ENCODE measurements at regions not wholly inside any gene's neighbourhood (a gene's known extent, or its start where the extent isn't known, plus 50 kb on each side); places are given as distances from the start of the nearest gene placed in this dataset.
"Not testable (repeated sequence)": the region's sequence is repeated elsewhere in the genome, so short reads cannot be mapped to it uniquely, and the experiment has no call there.

GRCh38 chr9:65406625-65407024 is 121.6 kb upstream of the FOXD4L5 start:
- H3K27ac ChIP-seq (ENCODE audit: low read depth in 2 of 2, low read length in 2 of 2); H3K4me1 ChIP-seq (ENCODE audit: control insufficient read depth in 2 of 2, insufficient read depth in 2 of 2, low read length in 2 of 2); H3K9me3 ChIP-seq (ENCODE audit: control insufficient read depth in 2 of 2, low read length in 2 of 2): not testable (repeated sequence)

GRCh38 chr9:65405766-65406165 is 120.8 kb upstream of the FOXD4L5 start:
- H3K36me3 ChIP-seq (ENCODE audit: control insufficient read depth in 2 of 2, insufficient read depth in 2 of 2, low read length in 2 of 2); H3K27ac ChIP-seq (ENCODE audit: low read depth in 2 of 2, low read length in 2 of 2); H3K9ac ChIP-seq (ENCODE audit: low read depth in 1 of 2, low read length in 2 of 2); H3K4me3 ChIP-seq (ENCODE audit: low read length in 2 of 2); H3K9me3 ChIP-seq (ENCODE audit: control insufficient read depth in 2 of 2, low read length in 2 of 2); H3K27me3 ChIP-seq (ENCODE audit: control insufficient read depth in 2 of 2, insufficient read depth in 2 of 2, low read length in 2 of 2); H3K4me1 ChIP-seq (ENCODE audit: control insufficient read depth in 2 of 2, insufficient read depth in 2 of 2, low read length in 2 of 2): not testable (repeated sequence)

More at GRCh38 chr9:65406625-65407024, 121.6 kb upstream of the FOXD4L5 start:
- not testable (repeated sequence) for H3K27me3 ChIP-seq (ENCODE audit: control insufficient read depth in 2 of 2, insufficient read depth in 2 of 2, low read length in 2 of 2); H3K4me3 ChIP-seq (ENCODE audit: low read length in 2 of 2); H3K9ac ChIP-seq (ENCODE audit: low read depth in 1 of 2, low read length in 2 of 2); H3K36me3 ChIP-seq (ENCODE audit: control insufficient read depth in 2 of 2, insufficient read depth in 2 of 2, low read length in 2 of 2)

GRCh38 chr9:65405253-65405652 is 120.2 kb upstream of the FOXD4L5 start:
- Histone ChIP-seq H3K9me3 (ENCODE audit: control insufficient read depth in 2 of 2, low read length in 2 of 2) (no peaks in the 10 kb centered on the region), H3K27ac (ENCODE audit: low read depth in 2 of 2, low read length in 2 of 2) (no peak overlapping the region), H3K9ac (ENCODE audit: low read depth in 1 of 2, low read length in 2 of 2) (no peak overlapping the region), H3K27me3 (ENCODE audit: control insufficient read depth in 2 of 2, insufficient read depth in 2 of 2, low read length in 2 of 2) (no peaks in the 10 kb centered on the region), H3K4me1 (ENCODE audit: control insufficient read depth in 2 of 2, insufficient read depth in 2 of 2, low read length in 2 of 2) (no peaks in the 10 kb centered on the region), H3K36me3 (ENCODE audit: control insufficient read depth in 2 of 2, insufficient read depth in 2 of 2, low read length in 2 of 2) (no peaks in the 10 kb centered on the region), H3K4me3 (ENCODE audit: low read length in 2 of 2) (no peak overlapping the region)

- Histone ChIP-seq H3K9ac (ENCODE audit: low read depth in 1 of 2, low read length in 2 of 2) (no peak overlapping the region), H3K27ac (ENCODE audit: low read depth in 2 of 2, low read length in 2 of 2) (no peak overlapping the region), H3K4me3 (ENCODE audit: low read length in 2 of 2) (no peak overlapping the region), H3K27me3 (ENCODE audit: control insufficient read depth in 2 of 2, insufficient read depth in 2 of 2, low read length in 2 of 2) (no peaks in the 10 kb centered on the region), H3K36me3 (ENCODE audit: control insufficient read depth in 2 of 2, insufficient read depth in 2 of 2, low read length in 2 of 2) (no peaks in the 10 kb centered on the region), H3K4me1 (ENCODE audit: control insufficient read depth in 2 of 2, insufficient read depth in 2 of 2, low read length in 2 of 2) (no peaks in the 10 kb centered on the region), H3K9me3 (ENCODE audit: control insufficient read depth in 2 of 2, low read length in 2 of 2) (no peaks in the 10 kb centered on the region)
Observed at GRCh38 chr9:65404232-65405006, 119.4 kb upstream of the FOXD4L5 start.

- Histone ChIP-seq H3K4me3 (ENCODE audit: low read length in 2 of 2) (no peak overlapping the region), H3K27me3 (ENCODE audit: control insufficient read depth in 2 of 2, insufficient read depth in 2 of 2, low read length in 2 of 2) (no peaks in the 10 kb centered on the region), H3K9me3 (ENCODE audit: control insufficient read depth in 2 of 2, low read length in 2 of 2) (no peaks in the 10 kb centered on the region), H3K4me1 (ENCODE audit: control insufficient read depth in 2 of 2, insufficient read depth in 2 of 2, low read length in 2 of 2) (no peaks in the 10 kb centered on the region), H3K36me3 (ENCODE audit: control insufficient read depth in 2 of 2, insufficient read depth in 2 of 2, low read length in 2 of 2) (no peaks in the 10 kb centered on the region), H3K27ac (ENCODE audit: low read depth in 2 of 2, low read length in 2 of 2) (no peak overlapping the region), H3K9ac (ENCODE audit: low read depth in 1 of 2, low read length in 2 of 2) (no peak overlapping the region)
Observed at GRCh38 chr9:65403721-65404120, 118.7 kb upstream of the FOXD4L5 start.

GRCh38 chr9:65403072-65403471 is 118.1 kb upstream of the FOXD4L5 start:
- H3K9me3 ChIP-seq (ENCODE audit: control insufficient read depth in 2 of 2, low read length in 2 of 2); H3K27me3 ChIP-seq (ENCODE audit: control insufficient read depth in 2 of 2, insufficient read depth in 2 of 2, low read length in 2 of 2): not testable (repeated sequence)

GRCh38 chr9:65402206-65402870 is 117.3 kb upstream of the FOXD4L5 start:
- H3K36me3 ChIP-seq (ENCODE audit: control insufficient read depth in 2 of 2, insufficient read depth in 2 of 2, low read length in 2 of 2); H3K9me3 ChIP-seq (ENCODE audit: control insufficient read depth in 2 of 2, low read length in 2 of 2); H3K27me3 ChIP-seq (ENCODE audit: control insufficient read depth in 2 of 2, insufficient read depth in 2 of 2, low read length in 2 of 2); H3K9ac ChIP-seq (ENCODE audit: low read depth in 1 of 2, low read length in 2 of 2); H3K4me1 ChIP-seq (ENCODE audit: control insufficient read depth in 2 of 2, insufficient read depth in 2 of 2, low read length in 2 of 2); H3K4me3 ChIP-seq (ENCODE audit: low read length in 2 of 2); H3K27ac ChIP-seq (ENCODE audit: low read depth in 2 of 2, low read length in 2 of 2): not testable (repeated sequence)

More at GRCh38 chr9:65403072-65403471, 118.1 kb upstream of the FOXD4L5 start:
- not testable (repeated sequence) for H3K9ac ChIP-seq (ENCODE audit: low read depth in 1 of 2, low read length in 2 of 2); H3K4me1 ChIP-seq (ENCODE audit: control insufficient read depth in 2 of 2, insufficient read depth in 2 of 2, low read length in 2 of 2); H3K36me3 ChIP-seq (ENCODE audit: control insufficient read depth in 2 of 2, insufficient read depth in 2 of 2, low read length in 2 of 2); H3K27ac ChIP-seq (ENCODE audit: low read depth in 2 of 2, low read length in 2 of 2); H3K4me3 ChIP-seq (ENCODE audit: low read length in 2 of 2)

GRCh38 chr9:65401456-65402045 is 116.5 kb upstream of the FOXD4L5 start:
- H3K4me3 ChIP-seq (ENCODE audit: low read length in 2 of 2); H3K27me3 ChIP-seq (ENCODE audit: control insufficient read depth in 2 of 2, insufficient read depth in 2 of 2, low read length in 2 of 2); H3K27ac ChIP-seq (ENCODE audit: low read depth in 2 of 2, low read length in 2 of 2); H3K9me3 ChIP-seq (ENCODE audit: control insufficient read depth in 2 of 2, low read length in 2 of 2); H3K4me1 ChIP-seq (ENCODE audit: control insufficient read depth in 2 of 2, insufficient read depth in 2 of 2, low read length in 2 of 2); H3K9ac ChIP-seq (ENCODE audit: low read depth in 1 of 2, low read length in 2 of 2); H3K36me3 ChIP-seq (ENCODE audit: control insufficient read depth in 2 of 2, insufficient read depth in 2 of 2, low read length in 2 of 2): not testable (repeated sequence)

GRCh38 chr9:65400886-65401285 is 115.9 kb upstream of the FOXD4L5 start:
- Histone ChIP-seq H3K4me1 (ENCODE audit: control insufficient read depth in 2 of 2, insufficient read depth in 2 of 2, low read length in 2 of 2) (no peaks in the 10 kb centered on the region), H3K27ac (ENCODE audit: low read depth in 2 of 2, low read length in 2 of 2) (no peak overlapping the region), H3K4me3 (ENCODE audit: low read length in 2 of 2) (no peak overlapping the region), H3K9me3 (ENCODE audit: control insufficient read depth in 2 of 2, low read length in 2 of 2) (no peaks in the 10 kb centered on the region), H3K9ac (ENCODE audit: low read depth in 1 of 2, low read length in 2 of 2) (no peak overlapping the region), H3K36me3 (ENCODE audit: control insufficient read depth in 2 of 2, insufficient read depth in 2 of 2, low read length in 2 of 2) (no peaks in the 10 kb centered on the region), H3K27me3 (ENCODE audit: control insufficient read depth in 2 of 2, insufficient read depth in 2 of 2, low read length in 2 of 2) (no peaks in the 10 kb centered on the region)
